ENCODE measurements at regions not wholly inside any gene's neighbourhood (a gene's known extent, or its start where the extent isn't known, plus 50 kb on each side); places are given as distances from the start of the nearest gene placed in this dataset.

GRCh38 chr4:104879367-104879766 lies 267.3 kb upstream of the TET2 start:
- Mint-ChIP-seq H3K27ac (no peak overlapping the region), H3K4me1 (no peaks in the 10 kb centered on the region), H3K36me3 (ENCODE audit: low read depth) (no peaks in the 10 kb centered on the region), H3K9me3 (no peaks in the 10 kb centered on the region), H3K4me3 (no peak overlapping the region), H3K27me3 (ENCODE audit: insufficient read depth) (peaks cover 8% of the 10 kb centered on the region)
- Histone ChIP-seq H3K4me3 (ENCODE audit: low read length) (no peak overlapping the region), H3K27me3 (ENCODE audit: control insufficient read depth, insufficient read depth, low read length, poor library complexity, severe bottlenecking) (peaks cover 8% of the 10 kb centered on the region), H3K9me3 (ENCODE audit: control insufficient read depth, low read length) (no peaks in the 10 kb centered on the region), H3K36me3 (ENCODE audit: control insufficient read depth, insufficient read depth, low read length) (no peaks in the 10 kb centered on the region), H3K9ac (ENCODE audit: extremely low read depth, low read length, poor library complexity, severe bottlenecking) (no peak overlapping the region), H3K4me1 (ENCODE audit: control insufficient read depth, insufficient read depth, low read length) (no peaks in the 10 kb centered on the region), H3K27ac (ENCODE audit: low read depth, low read length) (no peak overlapping the region)
- TF ChIP-seq CTCF (conservative IDR thresholded peaks at IDR 0.05) = no peak
- DNase-seq = no peak
- 89 to 100% methylated on average over 3 to 4 of the region's 4 CpGs for WGBS, 2 experiments (ENCODE audit: insufficient coverage in 1 of 2, insufficient read length in 1 of 2)

- no peak for TF ChIP-seq CTCF (conservative IDR thresholded peaks at IDR 0.05)
Measured at GRCh38 chr4:104879854-104880253, 266.8 kb upstream of the TET2 start.

GRCh38 chr4:104881136-104881886 lies 265.4 kb upstream of the TET2 start:
- no peak overlapping the region for H3K4me3 ChIP-seq (ENCODE audit: low read length)

More at GRCh38 chr4:104879854-104880253, 266.8 kb upstream of the TET2 start:
- Mint-ChIP-seq H3K4me3 (no peak overlapping the region), H3K4me1 (no peaks in the 10 kb centered on the region), H3K9me3 (no peaks in the 10 kb centered on the region), H3K36me3 (ENCODE audit: low read depth) (no peaks in the 10 kb centered on the region), H3K27ac (no peak overlapping the region), H3K27me3 (ENCODE audit: insufficient read depth) (peaks cover 8% of the 10 kb centered on the region)
- no peaks in the 10 kb centered on the region for H3K36me3 ChIP-seq (ENCODE audit: control insufficient read depth, insufficient read depth, low read length)
- H3K27me3 ChIP-seq (ENCODE audit: control insufficient read depth, insufficient read depth, low read length, poor library complexity, severe bottlenecking) = peaks cover 8% of the 10 kb centered on the region
- no peak overlapping the region for H3K9ac ChIP-seq (ENCODE audit: extremely low read depth, low read length, poor library complexity, severe bottlenecking)
- DNase-seq = no peak
- H3K4me1 ChIP-seq (ENCODE audit: control insufficient read depth, insufficient read depth, low read length) = no peaks in the 10 kb centered on the region
- no peaks in the 10 kb centered on the region for H3K9me3 ChIP-seq (ENCODE audit: control insufficient read depth, low read length)
- 100% methylated on average over 2 of the region's 2 CpGs; no CpG with 5 or more reads in 1 of the 2 experiments for WGBS, 2 experiments (ENCODE audit: insufficient coverage in 1 of 2, insufficient read length in 1 of 2)
- H3K4me3 ChIP-seq (ENCODE audit: low read length) = no peak overlapping the region
- H3K27ac ChIP-seq (ENCODE audit: low read depth, low read length) = no peak overlapping the region

More at GRCh38 chr4:104881136-104881886, 265.4 kb upstream of the TET2 start:
- Mint-ChIP-seq H3K27me3 (ENCODE audit: insufficient read depth) (peaks cover 10% of the 10 kb centered on the region), H3K4me3 (no peak overlapping the region), H3K27ac (no peak overlapping the region), H3K9me3 (no peaks in the 10 kb centered on the region), H3K36me3 (ENCODE audit: low read depth) (no peaks in the 10 kb centered on the region), H3K4me1 (no peaks in the 10 kb centered on the region)
- TF ChIP-seq CTCF (conservative IDR thresholded peaks at IDR 0.05) = no peak
- no peaks in the 10 kb centered on the region for H3K9me3 ChIP-seq (ENCODE audit: control insufficient read depth, low read length)
- no peak for DNase-seq
- H3K27me3 ChIP-seq (ENCODE audit: control insufficient read depth, insufficient read depth, low read length, poor library complexity, severe bottlenecking) = peaks cover 8% of the 10 kb centered on the region
- H3K4me1 ChIP-seq (ENCODE audit: control insufficient read depth, insufficient read depth, low read length) = no peaks in the 10 kb centered on the region
- WGBS, 2 experiments (ENCODE audit: insufficient coverage in 1 of 2, insufficient read length in 1 of 2) = 85% methylated on average over 1 of the region's 1 CpG; no CpG with 5 or more reads in 1 of the 2 experiments
- H3K27ac ChIP-seq (ENCODE audit: low read depth, low read length) = no peak overlapping the region
- no peaks in the 10 kb centered on the region for H3K36me3 ChIP-seq (ENCODE audit: control insufficient read depth, insufficient read depth, low read length)
- H3K9ac ChIP-seq (ENCODE audit: extremely low read depth, low read length, poor library complexity, severe bottlenecking) = no peak overlapping the region
